ENCODE measurements at regions not wholly inside any gene's neighbourhood (a gene's known extent, or its start where the extent isn't known, plus 50 kb on each side); places are given as distances from the start of the nearest gene placed in this dataset.

DNA sequence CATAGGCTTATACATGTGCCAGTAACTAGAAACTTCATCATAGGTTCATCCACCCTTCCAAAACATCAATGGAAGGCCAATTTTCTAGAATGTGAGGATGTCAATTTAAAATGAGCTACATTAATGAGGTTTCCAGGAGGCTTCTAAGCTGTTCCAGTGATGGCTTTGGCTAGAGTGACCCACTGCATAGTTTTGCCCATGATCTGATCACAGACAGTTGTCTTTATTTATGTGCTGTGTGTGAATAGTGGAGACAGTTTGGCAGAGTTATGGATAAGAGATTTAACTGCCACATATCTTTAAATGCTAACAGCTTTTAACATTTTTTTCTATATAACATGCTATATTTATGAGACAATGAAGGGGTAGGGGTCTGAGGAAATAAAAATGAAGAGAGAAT is 139.0 kb upstream of the ZNF462 start:
- H3K4me3 ChIP-seq (ENCODE audit: low read depth, low read length) = no peak overlapping the region
- TF ChIP-seq, protein P1, sequence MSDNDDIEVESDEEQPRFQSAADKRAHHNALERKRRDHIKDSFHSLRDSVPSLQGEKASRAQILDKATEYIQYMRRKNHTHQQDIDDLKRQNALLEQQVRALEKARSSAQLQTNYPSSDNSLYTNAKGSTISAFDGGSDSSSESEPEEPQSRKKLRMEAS (IDR thresholded peaks at IDR 0.05; ENCODE audit: low read depth, low read length) = no peak
- TF ChIP-seq, protein P2, sequence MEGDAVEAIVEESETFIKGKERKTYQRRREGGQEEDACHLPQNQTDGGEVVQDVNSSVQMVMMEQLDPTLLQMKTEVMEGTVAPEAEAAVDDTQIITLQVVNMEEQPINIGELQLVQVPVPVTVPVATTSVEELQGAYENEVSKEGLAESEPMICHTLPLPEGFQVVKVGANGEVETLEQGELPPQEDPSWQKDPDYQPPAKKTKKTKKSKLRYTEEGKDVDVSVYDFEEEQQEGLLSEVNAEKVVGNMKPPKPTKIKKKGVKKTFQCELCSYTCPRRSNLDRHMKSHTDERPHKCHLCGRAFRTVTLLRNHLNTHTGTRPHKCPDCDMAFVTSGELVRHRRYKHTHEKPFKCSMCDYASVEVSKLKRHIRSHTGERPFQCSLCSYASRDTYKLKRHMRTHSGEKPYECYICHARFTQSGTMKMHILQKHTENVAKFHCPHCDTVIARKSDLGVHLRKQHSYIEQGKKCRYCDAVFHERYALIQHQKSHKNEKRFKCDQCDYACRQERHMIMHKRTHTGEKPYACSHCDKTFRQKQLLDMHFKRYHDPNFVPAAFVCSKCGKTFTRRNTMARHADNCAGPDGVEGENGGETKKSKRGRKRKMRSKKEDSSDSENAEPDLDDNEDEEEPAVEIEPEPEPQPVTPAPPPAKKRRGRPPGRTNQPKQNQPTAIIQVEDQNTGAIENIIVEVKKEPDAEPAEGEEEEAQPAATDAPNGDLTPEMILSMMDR (IDR thresholded peaks at IDR 0.05; ENCODE audit: low read depth, low read length) = no peak
- TF ChIP-seq POLR2A (IDR thresholded peaks at IDR 0.05; ENCODE audit: extremely low read depth, insufficient read length) (no peak), MYC (IDR thresholded peaks at IDR 0.05; ENCODE audit: low read depth, low read length) (no peak)
- no peak for DNase-seq (ENCODE audit: low read depth)

DNA sequence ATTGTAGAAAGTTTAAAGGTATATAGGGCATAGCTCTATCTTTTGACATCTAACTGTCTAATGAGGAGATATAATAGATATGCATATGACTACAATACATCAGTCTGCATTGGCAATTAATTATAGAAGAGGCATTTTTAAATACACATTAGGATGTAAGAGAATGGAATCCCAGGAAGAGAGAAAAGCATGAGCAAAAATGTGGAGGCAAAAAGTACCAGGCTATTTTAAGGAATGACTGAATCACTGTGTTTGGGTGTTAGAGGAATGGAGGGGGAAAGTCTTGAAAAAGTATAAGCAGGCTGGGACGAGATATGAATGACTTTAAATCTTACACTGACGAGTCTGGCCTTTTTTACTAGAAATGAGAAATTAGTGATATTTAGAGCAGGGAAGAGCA is 138.4 kb upstream of the ZNF462 start:
- no peak overlapping the region for H3K4me3 ChIP-seq (ENCODE audit: low read depth, low read length)
- TF ChIP-seq, protein P1 (IDR thresholded peaks at IDR 0.05; ENCODE audit: low read depth, low read length) = no peak
- no peak for TF ChIP-seq POLR2A (IDR thresholded peaks at IDR 0.05; ENCODE audit: extremely low read depth, insufficient read length)
- TF ChIP-seq, protein P2 (IDR thresholded peaks at IDR 0.05; ENCODE audit: low read depth, low read length) = no peak
- no peak for TF ChIP-seq MYC (IDR thresholded peaks at IDR 0.05; ENCODE audit: low read depth, low read length)

DNA sequence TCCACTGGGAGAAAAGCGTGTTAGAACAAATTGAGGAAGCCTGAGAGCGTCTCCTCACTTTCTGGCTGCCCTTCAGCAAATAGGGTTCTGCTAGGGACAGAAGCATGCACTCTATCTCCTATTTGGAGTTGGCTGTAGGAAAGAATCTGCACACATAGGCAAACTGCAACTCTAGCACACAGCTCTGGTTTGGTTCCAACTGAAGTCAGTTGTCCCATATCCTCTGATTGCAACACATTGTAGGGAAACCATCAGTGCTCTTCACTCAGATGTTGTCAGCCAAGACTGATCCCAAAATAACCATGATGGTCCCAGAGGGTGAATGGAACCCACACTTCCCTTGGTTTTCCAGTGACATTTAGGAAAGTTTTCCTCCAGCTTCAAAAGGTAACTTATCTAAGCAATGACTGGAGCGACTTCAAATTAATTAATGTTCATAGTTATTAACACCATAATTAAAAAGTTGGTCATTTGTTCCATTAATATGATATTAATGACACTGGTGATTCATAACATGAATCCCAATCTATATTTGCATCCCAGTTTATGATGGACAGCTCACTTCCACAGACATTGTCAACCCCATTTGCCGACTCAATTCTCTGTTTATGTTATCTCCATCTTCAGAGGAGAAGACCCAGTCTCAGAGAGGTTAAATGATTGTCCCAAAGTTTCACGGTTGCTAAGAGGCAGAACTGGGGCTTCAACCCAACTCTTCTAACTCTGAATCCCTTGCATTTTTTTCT is 136.7 kb upstream of the ZNF462 start:
- no peak for DNase-seq (ENCODE audit: low read depth)
- H3K4me3 ChIP-seq (ENCODE audit: low read depth, low read length) = no peak overlapping the region
- TF ChIP-seq, protein P1 (IDR thresholded peaks at IDR 0.05; ENCODE audit: low read depth, low read length) = no peak
- TF ChIP-seq, protein P2 (IDR thresholded peaks at IDR 0.05; ENCODE audit: low read depth, low read length) = no peak
- TF ChIP-seq POLR2A (IDR thresholded peaks at IDR 0.05; ENCODE audit: extremely low read depth, insufficient read length) (no peak), MYC (IDR thresholded peaks at IDR 0.05; ENCODE audit: low read depth, low read length) (no peak)

More for the DNA sequence above, 138.4 kb upstream of the ZNF462 start:
- DNase-seq (ENCODE audit: low read depth) = no peak

DNA sequence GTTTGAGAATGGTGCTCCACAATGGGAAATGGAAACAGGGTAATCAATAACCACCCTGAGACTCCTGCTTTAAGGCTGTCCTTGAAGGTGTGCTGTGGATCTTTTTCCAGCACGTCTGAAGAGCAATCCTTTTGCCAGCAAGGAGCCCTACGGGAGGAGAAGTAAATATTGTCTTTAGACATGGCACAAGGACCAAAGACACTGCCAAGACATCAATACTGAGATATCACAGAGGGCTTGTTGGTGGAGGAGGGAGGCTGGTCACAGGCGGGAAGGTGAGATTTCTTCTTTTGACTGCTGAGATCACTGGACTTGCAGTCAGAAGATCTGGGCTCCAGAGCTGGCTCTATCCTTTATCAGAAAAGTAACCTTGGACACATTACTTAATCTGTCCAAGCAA is 135.0 kb upstream of the ZNF462 start:
- TF ChIP-seq POLR2A (IDR thresholded peaks at IDR 0.05; ENCODE audit: extremely low read depth, insufficient read length) (no peak), MYC (IDR thresholded peaks at IDR 0.05; ENCODE audit: low read depth, low read length) (no peak)
- TF ChIP-seq, protein P2 (IDR thresholded peaks at IDR 0.05; ENCODE audit: low read depth, low read length) = no peak
- TF ChIP-seq, protein P1 (IDR thresholded peaks at IDR 0.05; ENCODE audit: low read depth, low read length) = no peak
- DNase-seq (ENCODE audit: low read depth) = no peak
- H3K4me3 ChIP-seq (ENCODE audit: low read depth, low read length) = no peak overlapping the region

DNA sequence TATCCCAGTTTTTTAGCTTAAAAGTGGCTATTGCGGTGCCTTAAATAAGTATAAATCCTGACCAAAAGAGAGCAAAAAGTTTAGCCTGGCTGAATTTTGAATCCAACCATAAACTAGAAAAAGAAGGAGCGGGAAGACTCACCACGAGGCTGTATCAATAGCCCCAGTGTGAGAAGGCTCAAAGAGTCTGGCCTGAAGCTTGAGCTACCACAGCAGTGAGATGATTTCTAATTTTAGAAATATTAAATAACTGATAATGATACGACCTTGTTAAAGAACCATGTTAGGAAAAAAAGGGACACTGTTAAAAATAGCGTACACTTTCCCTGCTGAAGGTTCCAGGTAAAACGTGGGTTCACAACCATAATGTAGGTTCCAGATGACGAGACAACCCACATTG is 134.1 kb upstream of the ZNF462 start:
- DNase-seq (ENCODE audit: low read depth) = no peak
- TF ChIP-seq, protein P2 (IDR thresholded peaks at IDR 0.05; ENCODE audit: low read depth, low read length) = no peak
- TF ChIP-seq, protein P1 (IDR thresholded peaks at IDR 0.05; ENCODE audit: low read depth, low read length) = no peak
- no peak for TF ChIP-seq POLR2A (IDR thresholded peaks at IDR 0.05; ENCODE audit: extremely low read depth, insufficient read length)
- TF ChIP-seq MYC (IDR thresholded peaks at IDR 0.05; ENCODE audit: low read depth, low read length) = no peak
- no peak overlapping the region for H3K4me3 ChIP-seq (ENCODE audit: low read depth, low read length)

Measured in NB4 (cell line).